Duodenal mucosa (tissue), 2 donors: ENCODE measurements at regions not wholly inside any gene's neighbourhood (a gene's known extent, or its start where the extent isn't known, plus 50 kb on each side); places are given as distances from the start of the nearest gene placed in this dataset.

Source experiments
- H3K27ac ChIP-seq: one replicate; pipeline ENCODE4 v1.7.0; 2013; ENCODE audit warnings: low read depth, low read length
- H3K27me3 ChIP-seq, 2 donors: one replicate each; pipeline ENCODE4 v1.7.0; 2013; ENCODE audit warnings: low read length in 2 of 2, control low read depth in 1 of 2; ENCODE audit not compliant: insufficient read depth in 2 of 2, control insufficient read depth in 1 of 2
- H3K36me3 ChIP-seq, 2 donors: one replicate each; pipeline ENCODE4 v1.7.0; 2013; ENCODE audit warnings: low read length in 2 of 2, control low read depth in 1 of 2; ENCODE audit not compliant: insufficient read depth in 2 of 2, control insufficient read depth in 1 of 2
- H3K4me1 ChIP-seq, 2 donors: one replicate each; pipeline ENCODE4 v1.7.0; 2013; ENCODE audit warnings: low read length in 2 of 2, control low read depth in 1 of 2; ENCODE audit not compliant: insufficient read depth in 2 of 2, control insufficient read depth in 1 of 2
- H3K4me3 ChIP-seq, 2 donors: one replicate each; pipeline ENCODE4 v1.7.0; 2013; ENCODE audit warnings: low read length in 2 of 2, low read depth in 1 of 2
- H3K9ac ChIP-seq, 2 donors: one replicate each; pipeline ENCODE4 v1.7.0; 2013; ENCODE audit warnings: low read length in 2 of 2, low read depth in 1 of 2
- H3K9me3 ChIP-seq, 2 donors: one replicate each; pipeline ENCODE4 v1.7.0; 2013; ENCODE audit warnings: low read length in 2 of 2, control low read depth in 1 of 2; ENCODE audit not compliant: control insufficient read depth in 1 of 2

- Histone ChIP-seq H3K27me3 (no peaks in the 10 kb centered on the region), H3K9ac (no peak overlapping the region), H3K4me3 (no peak overlapping the region), H3K27ac (no peak overlapping the region), H3K4me1 (no peaks in the 10 kb centered on the region), H3K9me3 (no peaks in the 10 kb centered on the region), H3K36me3 (no peaks in the 10 kb centered on the region)
Observed at GRCh38 chr13:104683789-104684188, 1617.6 kb upstream of the SLC10A2 start.

- no peak overlapping the region for H3K9ac ChIP-seq
- H3K27ac ChIP-seq: no peak overlapping the region
- no peaks in the 10 kb centered on the region for H3K9me3 ChIP-seq
- no peaks in the 10 kb centered on the region for H3K4me1 ChIP-seq
- no peaks in the 10 kb centered on the region for H3K36me3 ChIP-seq
- no peak overlapping the region for H3K4me3 ChIP-seq
- H3K27me3 ChIP-seq: no peaks in the 10 kb centered on the region
Observed at GRCh38 chr13:104678161-104678560, 1611.9 kb upstream of the SLC10A2 start.

DNA sequence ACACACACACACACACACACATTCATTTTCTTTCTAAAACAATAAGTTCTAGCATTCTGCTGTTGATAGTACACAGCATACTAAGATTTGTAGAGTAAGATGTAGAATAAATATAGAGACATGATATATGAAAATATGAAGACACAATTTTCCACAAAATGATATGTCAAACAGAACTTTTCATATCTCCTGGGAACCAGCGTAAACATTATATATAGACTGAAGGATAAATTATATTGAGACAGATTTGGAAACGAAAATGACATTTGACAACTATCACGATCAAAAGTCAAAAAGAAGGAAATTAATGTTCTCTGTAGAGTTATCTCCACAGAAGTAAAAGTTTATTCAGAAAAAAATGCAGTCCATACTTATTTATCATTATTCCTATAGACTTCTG is 1605.7 kb upstream of the SLC10A2 start:
- Histone ChIP-seq H3K27ac (no peak overlapping the region), H3K4me1 (no peaks in the 10 kb centered on the region), H3K36me3 (no peaks in the 10 kb centered on the region), H3K9ac (no peak overlapping the region), H3K4me3 (no peak overlapping the region), H3K9me3 (no peaks in the 10 kb centered on the region), H3K27me3 (no peaks in the 10 kb centered on the region)

- no peaks in the 10 kb centered on the region for H3K36me3 ChIP-seq
- no peak overlapping the region for H3K9ac ChIP-seq
- H3K27me3 ChIP-seq: no peaks in the 10 kb centered on the region
- H3K9me3 ChIP-seq: no peaks in the 10 kb centered on the region
- no peak overlapping the region for H3K4me3 ChIP-seq
- H3K27ac ChIP-seq: no peak overlapping the region
- H3K4me1 ChIP-seq: no peaks in the 10 kb centered on the region
Observed at GRCh38 chr13:104657196-104657595, 1591.0 kb upstream of the SLC10A2 start.

GRCh38 chr13:104650431-104650830 is 1584.2 kb upstream of the SLC10A2 start:
- Histone ChIP-seq H3K27me3 (no peaks in the 10 kb centered on the region), H3K4me3 (no peak overlapping the region), H3K27ac (no peak overlapping the region), H3K9me3 (no peaks in the 10 kb centered on the region), H3K36me3 (no peaks in the 10 kb centered on the region), H3K4me1 (no peaks in the 10 kb centered on the region), H3K9ac (no peak overlapping the region)

GRCh38 chr13:104648291-104648690 is 1582.1 kb upstream of the SLC10A2 start:
- Histone ChIP-seq H3K4me3 (no peak overlapping the region), H3K9me3 (no peaks in the 10 kb centered on the region), H3K9ac (no peak overlapping the region), H3K27me3 (no peaks in the 10 kb centered on the region), H3K27ac (no peak overlapping the region), H3K36me3 (no peaks in the 10 kb centered on the region), H3K4me1 (no peaks in the 10 kb centered on the region)

DNA sequence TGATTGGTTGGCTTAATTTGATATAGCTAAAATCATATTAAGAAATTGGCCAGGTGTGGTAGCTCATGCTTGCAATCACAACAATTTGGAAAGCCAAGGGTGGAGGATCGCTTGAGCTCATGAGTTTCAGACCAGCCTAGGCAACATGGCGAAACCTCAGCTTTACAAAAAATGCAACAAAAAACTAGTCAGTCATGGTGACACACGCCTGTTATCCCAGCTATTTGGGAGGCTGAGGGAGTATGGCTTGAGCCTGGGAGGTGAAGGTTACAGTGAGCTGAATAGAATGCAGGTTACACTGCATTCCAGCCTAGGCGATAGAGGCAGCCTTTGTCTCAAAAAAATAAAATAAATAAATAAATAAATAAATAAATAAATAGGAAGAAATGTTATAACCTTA is 1579.6 kb upstream of the SLC10A2 start:
- Histone ChIP-seq H3K9me3 (no peaks in the 10 kb centered on the region), H3K27me3 (no peaks in the 10 kb centered on the region), H3K9ac (no peak overlapping the region), H3K27ac (no peak overlapping the region), H3K4me3 (no peak overlapping the region), H3K4me1 (no peaks in the 10 kb centered on the region), H3K36me3 (no peaks in the 10 kb centered on the region)

- Histone ChIP-seq H3K9ac (no peak overlapping the region), H3K4me3 (no peak overlapping the region), H3K36me3 (no peaks in the 10 kb centered on the region), H3K27ac (no peak overlapping the region), H3K4me1 (no peaks in the 10 kb centered on the region), H3K9me3 (no peaks in the 10 kb centered on the region), H3K27me3 (no peaks in the 10 kb centered on the region)
Observed at GRCh38 chr13:104641309-104641708, 1575.1 kb upstream of the SLC10A2 start.

DNA sequence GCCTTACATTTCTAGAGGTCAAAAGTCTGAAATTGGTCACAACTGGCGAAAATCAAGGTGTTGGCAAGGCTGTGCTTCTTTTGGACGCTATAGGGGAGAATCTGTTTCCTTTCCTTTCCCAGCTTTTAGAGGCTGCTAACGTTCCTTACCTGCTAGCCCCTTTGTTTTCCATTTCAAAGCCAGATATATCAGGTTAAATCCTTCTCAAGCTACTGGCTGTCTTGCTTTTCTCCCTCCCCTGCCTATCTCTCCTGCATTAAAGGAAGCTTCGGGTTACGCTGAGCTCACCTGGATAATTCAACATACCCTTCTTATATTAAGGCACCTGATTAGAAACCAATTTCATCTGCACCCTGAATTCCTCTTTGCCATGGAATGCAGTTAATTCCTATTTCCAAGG is 1569.7 kb upstream of the SLC10A2 start:
- no peak overlapping the region for H3K4me3 ChIP-seq
- no peak overlapping the region for H3K9ac ChIP-seq
- H3K27ac ChIP-seq: no peak overlapping the region
- no peaks in the 10 kb centered on the region for H3K36me3 ChIP-seq
- no peaks in the 10 kb centered on the region for H3K27me3 ChIP-seq
- no peaks in the 10 kb centered on the region for H3K9me3 ChIP-seq
- H3K4me1 ChIP-seq: no peaks in the 10 kb centered on the region

DNA sequence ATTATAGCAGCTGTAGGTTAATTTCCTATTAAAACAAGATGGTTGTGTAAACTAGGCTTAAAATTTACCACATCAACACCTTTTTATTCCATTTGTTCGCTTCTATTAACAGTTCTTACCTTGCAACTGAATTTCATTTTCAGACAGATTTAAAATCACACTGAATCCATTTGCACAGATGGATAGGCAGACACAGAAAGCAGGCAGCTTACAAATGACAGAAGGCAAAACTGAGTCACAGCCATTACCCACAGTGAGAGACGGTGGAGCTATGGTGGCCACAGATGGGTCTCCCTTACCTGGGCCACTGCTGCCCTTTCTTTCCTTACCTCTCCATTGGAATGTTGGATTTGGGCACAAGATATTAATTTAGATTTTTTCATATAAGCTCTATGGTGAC is 1567.8 kb upstream of the SLC10A2 start:
- Histone ChIP-seq H3K27me3 (no peaks in the 10 kb centered on the region), H3K4me1 (no peaks in the 10 kb centered on the region), H3K27ac (no peak overlapping the region), H3K4me3 (no peak overlapping the region), H3K36me3 (no peaks in the 10 kb centered on the region), H3K9me3 (no peaks in the 10 kb centered on the region), H3K9ac (no peak overlapping the region)

GRCh38 chr13:104632736-104633135 is 1566.5 kb upstream of the SLC10A2 start:
- no peaks in the 10 kb centered on the region for H3K4me1 ChIP-seq
- no peak overlapping the region for H3K4me3 ChIP-seq
- H3K27me3 ChIP-seq: no peaks in the 10 kb centered on the region
- no peaks in the 10 kb centered on the region for H3K36me3 ChIP-seq
- H3K9ac ChIP-seq: no peak overlapping the region
- H3K9me3 ChIP-seq: no peaks in the 10 kb centered on the region
- H3K27ac ChIP-seq: no peak overlapping the region
